ENCODE measurements at regions not wholly inside any gene's neighbourhood (a gene's known extent, or its start where the extent isn't known, plus 50 kb on each side); places are given as distances from the start of the nearest gene placed in this dataset.

- Mint-ChIP-seq H3K4me3 (no peak overlapping the region), H3K27ac (no peak overlapping the region), H3K36me3 (ENCODE audit: low read depth) (no peaks in the 10 kb centered on the region), H3K27me3 (ENCODE audit: low read depth) (no peaks in the 10 kb centered on the region), H3K4me1 (peaks cover 25% of the 10 kb centered on the region), H3K9me3 (no peaks in the 10 kb centered on the region)
- TF ChIP-seq CTCF (IDR thresholded peaks at IDR 0.05; ENCODE audit: unreplicated experiment in 3 of 3), result no peak
These were observed 506.9 kb downstream of the FOXG1 start for GRCh38 chr14:29273513-29273912.

- no peak for TF ChIP-seq CTCF (IDR thresholded peaks at IDR 0.05; ENCODE audit: unreplicated experiment in 3 of 3)
- H3K9me3 Mint-ChIP-seq, result no peaks in the 10 kb centered on the region
- no peaks in the 10 kb centered on the region for H3K36me3 Mint-ChIP-seq (ENCODE audit: low read depth)
- peak overlapping the region in 1 of 3 experiments; percentile 12 for H3K27ac Mint-ChIP-seq
- no peak overlapping the region for H3K4me3 Mint-ChIP-seq
- H3K4me1 Mint-ChIP-seq, result peaks cover 30% of the 10 kb centered on the region
- no peaks in the 10 kb centered on the region for H3K27me3 Mint-ChIP-seq (ENCODE audit: low read depth)
These were observed 508.5 kb downstream of the FOXG1 start for GRCh38 chr14:29274890-29275596.

- Mint-ChIP-seq H3K27me3 (ENCODE audit: low read depth) (no peaks in the 10 kb centered on the region), H3K4me3 (no peak overlapping the region), H3K9me3 (no peaks in the 10 kb centered on the region), H3K36me3 (ENCODE audit: low read depth) (no peaks in the 10 kb centered on the region), H3K27ac (no peak overlapping the region), H3K4me1 (peaks cover 30% of the 10 kb centered on the region)
- TF ChIP-seq CTCF (IDR thresholded peaks at IDR 0.05; ENCODE audit: unreplicated experiment in 3 of 3), result no peak
These were observed 512.0 kb downstream of the FOXG1 start for GRCh38 chr14:29278301-29279263.

- Mint-ChIP-seq H3K9me3 (peaks cover 3% of the 10 kb centered on the region), H3K27ac (no peak overlapping the region), H3K4me3 (no peak overlapping the region), H3K27me3 (ENCODE audit: low read depth) (peaks cover 4% of the 10 kb centered on the region), H3K36me3 (ENCODE audit: low read depth) (no peaks in the 10 kb centered on the region), H3K4me1 (peaks cover 13% of the 10 kb centered on the region)
- no peak for TF ChIP-seq CTCF (IDR thresholded peaks at IDR 0.05; ENCODE audit: unreplicated experiment in 3 of 3)
These were observed 515.6 kb downstream of the FOXG1 start for GRCh38 chr14:29282169-29282568.

- Mint-ChIP-seq H3K9me3 (peaks cover 17% of the 10 kb centered on the region), H3K4me3 (no peak overlapping the region), H3K27me3 (ENCODE audit: low read depth) (peaks cover 4% of the 10 kb centered on the region), H3K4me1 (no peaks in the 10 kb centered on the region), H3K36me3 (ENCODE audit: low read depth) (no peaks in the 10 kb centered on the region), H3K27ac (no peak overlapping the region)
- no peak for TF ChIP-seq CTCF (IDR thresholded peaks at IDR 0.05; ENCODE audit: unreplicated experiment in 3 of 3)
These were observed 523.9 kb downstream of the FOXG1 start for GRCh38 chr14:29290441-29290840.

All from nephron (organoid).